ENCODE measurements at regions not wholly inside any gene's neighbourhood (a gene's known extent, or its start where the extent isn't known, plus 50 kb on each side); places are given as distances from the start of the nearest gene placed in this dataset.

DNA sequence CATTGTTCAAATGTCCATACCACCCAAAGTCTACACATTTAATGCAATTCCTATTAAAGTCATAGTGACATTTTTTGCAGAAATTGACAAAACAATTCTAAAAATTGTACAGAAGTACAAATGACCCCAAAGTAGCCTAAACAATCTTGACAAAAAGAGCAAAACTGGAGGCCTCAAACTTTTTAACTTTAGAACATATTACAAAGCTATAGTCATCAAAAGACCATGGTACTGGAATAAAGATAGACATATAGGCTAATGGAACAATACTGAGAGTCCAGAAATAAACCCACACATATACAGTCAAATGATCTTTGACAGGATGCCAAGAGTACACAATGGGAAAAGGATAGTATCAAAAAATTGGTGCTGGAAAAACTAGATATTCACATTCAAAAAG, 213.2 kb upstream of the SAMSN1 start:
- intact Hi-C loops (cut with DNase I): no loop called here
- no peaks in the 10 kb centered on the region for H3K36me3 ChIP-seq (ENCODE audit: control insufficient read depth in 2 of 3, insufficient read depth in 3 of 3, low read length in 3 of 3)
- FAIRE-seq: no peak
- TF ChIP-seq CTCF (IDR thresholded peaks at IDR 0.05; ENCODE audit: borderline replicate concordance, extremely low read depth, insufficient read depth): no peak
- H3K4me3 ChIP-seq (ENCODE audit: low read length in 3 of 3): no peak overlapping the region
- H3K9me3 ChIP-seq (ENCODE audit: control insufficient read depth in 2 of 3, insufficient read depth in 1 of 3, low read length in 3 of 3): peaks cover 0 to 4% (median 0%) of the 10 kb centered on the region in 3 donors
- DNase-seq: no peak
- H3K4me1 ChIP-seq (ENCODE audit: control insufficient read depth in 2 of 3, insufficient read depth in 2 of 3, low read depth in 1 of 3, low read length in 3 of 3): no peaks in the 10 kb centered on the region
- H3K27me3 ChIP-seq (ENCODE audit: control insufficient read depth, insufficient read depth, low read length): no peaks in the 10 kb centered on the region
- no peak overlapping the region for H3K27ac ChIP-seq (ENCODE audit: low read depth in 2 of 2, low read length in 2 of 2)
- H3K9ac ChIP-seq (ENCODE audit: low read length in 3 of 3): no peak overlapping the region

DNA sequence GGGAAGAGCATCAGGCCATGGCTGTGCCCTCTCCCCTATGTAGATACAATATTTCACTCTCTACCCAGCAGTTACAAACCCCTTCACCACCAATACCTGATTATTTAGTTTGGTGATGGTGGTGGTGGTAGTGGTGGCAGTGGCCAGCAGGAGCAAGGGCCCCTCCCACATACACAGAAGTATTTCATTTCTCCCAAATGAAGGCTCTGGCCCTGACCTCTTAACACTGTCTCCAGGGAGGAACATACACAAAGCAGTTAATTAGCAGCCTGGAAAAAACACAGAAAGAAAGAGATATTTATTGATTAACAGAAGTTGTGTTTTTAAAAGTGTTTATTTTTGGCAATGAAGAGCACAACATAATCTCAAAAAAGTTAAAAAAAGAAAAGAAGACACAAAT, 212.7 kb upstream of the SAMSN1 start:
- H3K9me3 ChIP-seq (ENCODE audit: control insufficient read depth in 2 of 3, insufficient read depth in 1 of 3, low read length in 3 of 3): peaks cover 0 to 4% (median 0%) of the 10 kb centered on the region in 3 donors
- no peaks in the 10 kb centered on the region for H3K27me3 ChIP-seq (ENCODE audit: control insufficient read depth, insufficient read depth, low read length)
- intact Hi-C loops (cut with DNase I): no loop called here
- no peaks in the 10 kb centered on the region for H3K4me1 ChIP-seq (ENCODE audit: control insufficient read depth in 2 of 3, insufficient read depth in 2 of 3, low read depth in 1 of 3, low read length in 3 of 3)
- no peaks in the 10 kb centered on the region for H3K36me3 ChIP-seq (ENCODE audit: control insufficient read depth in 2 of 3, insufficient read depth in 3 of 3, low read length in 3 of 3)
- H3K9ac ChIP-seq (ENCODE audit: low read length in 3 of 3): no peak overlapping the region
- FAIRE-seq (no peak), DNase-seq (no peak)
- H3K27ac ChIP-seq (ENCODE audit: low read depth in 2 of 2, low read length in 2 of 2): no peak overlapping the region
- H3K4me3 ChIP-seq (ENCODE audit: low read length in 3 of 3): no peak overlapping the region
- TF ChIP-seq CTCF (IDR thresholded peaks at IDR 0.05; ENCODE audit: borderline replicate concordance, extremely low read depth, insufficient read depth): no peak

DNA sequence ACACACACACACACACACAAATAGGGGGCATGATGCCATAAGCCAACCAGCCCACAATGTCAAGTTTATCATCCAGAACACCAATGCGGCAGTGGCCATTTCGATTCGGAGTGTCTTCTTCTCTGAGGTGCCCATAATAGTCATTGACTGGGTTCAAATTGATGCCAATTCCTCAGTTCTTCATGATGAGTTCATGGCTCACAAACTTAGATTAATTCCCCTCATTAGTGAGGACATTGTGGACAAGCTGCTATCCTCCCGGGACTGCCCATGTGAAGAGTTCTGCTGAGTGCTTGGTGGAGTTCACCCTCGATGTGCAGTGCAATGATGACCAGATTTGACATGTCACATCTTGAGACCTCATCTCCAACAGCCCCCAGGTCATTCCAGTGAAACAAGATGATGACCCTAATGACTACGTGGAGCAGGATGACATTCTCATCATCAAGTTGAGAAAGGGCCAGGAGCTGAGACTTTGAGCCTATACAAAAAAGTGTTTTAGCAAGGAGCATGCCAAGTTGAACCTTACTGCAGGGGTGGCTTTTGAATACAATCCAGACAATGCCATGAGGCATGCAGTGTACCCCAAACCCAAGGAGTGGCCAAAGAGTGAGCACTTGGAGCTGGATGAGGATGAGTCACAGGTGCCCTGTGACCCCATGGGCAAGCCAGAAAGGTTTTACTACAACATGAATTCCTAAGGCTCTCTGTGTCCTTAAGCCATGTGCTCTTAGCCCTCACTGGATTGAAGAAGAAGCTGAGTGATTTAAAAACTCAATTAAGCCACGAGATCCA, 211.6 kb upstream of the SAMSN1 start:
- H3K27me3 ChIP-seq (ENCODE audit: control insufficient read depth, insufficient read depth, low read length): no peaks in the 10 kb centered on the region
- no peak overlapping the region for H3K9ac ChIP-seq (ENCODE audit: low read length in 3 of 3)
- FAIRE-seq (no peak), DNase-seq (no peak)
- no peaks in the 10 kb centered on the region for H3K36me3 ChIP-seq (ENCODE audit: control insufficient read depth in 2 of 3, insufficient read depth in 3 of 3, low read length in 3 of 3)
- H3K9me3 ChIP-seq (ENCODE audit: control insufficient read depth in 2 of 3, insufficient read depth in 1 of 3, low read length in 3 of 3): peaks cover 0 to 4% (median 0%) of the 10 kb centered on the region in 3 donors
- H3K27ac ChIP-seq (ENCODE audit: low read depth in 2 of 2, low read length in 2 of 2): no peak overlapping the region
- H3K4me1 ChIP-seq (ENCODE audit: control insufficient read depth in 2 of 3, insufficient read depth in 2 of 3, low read depth in 1 of 3, low read length in 3 of 3): no peaks in the 10 kb centered on the region
- intact Hi-C loops (cut with DNase I): no loop called here
- H3K4me3 ChIP-seq (ENCODE audit: low read length in 3 of 3): no peak overlapping the region
- TF ChIP-seq CTCF (IDR thresholded peaks at IDR 0.05; ENCODE audit: borderline replicate concordance, extremely low read depth, insufficient read depth): no peak

All from kidney (tissue), 13 donors.